ENCODE measurements at regions not wholly inside any gene's neighbourhood (a gene's known extent, or its start where the extent isn't known, plus 50 kb on each side); places are given as distances from the start of the nearest gene placed in this dataset.

- no peak for TF ChIP-seq EZH2phosphoT487 (IDR thresholded peaks at IDR 0.05)
- no peak for TF ChIP-seq CTCF (IDR thresholded peaks at IDR 0.05)
Measured at GRCh38 chr4:89172865-89173264, 61.5 kb downstream of the TIGD2 start.
